K562 (cell line): ENCODE measurements at regions not wholly inside any gene's neighbourhood (a gene's known extent, or its start where the extent isn't known, plus 50 kb on each side); places are given as distances from the start of the nearest gene placed in this dataset.

ENCODE experiments used
- ATAC-seq: fragments of 200-7000 bp; cut with Tn5 transposase; 3 replicates; pipeline ENCODE4 v1.9.1; 2020; ENCODE audit warnings: moderate library complexity
- BruUV-seq: library from RNA; stranded (reverse); fragments of 400-500 nt; replicated peaks from 2 replicates; lab custom pipeline; 2021; lab: Mats Ljungman, UMichigan
- CTCF ChIA-PET: fragments of 300-600 bp; formaldehyde crosslinking; extraction: SDS; loops from one replicate; lab custom pipeline; 2021; ENCODE audit warnings: low intra/inter-chr PET ratio; lab: Yijun Ruan, JAX
- POLR2A ChIA-PET: fragments of 300-600, 350-650 bp; sonication (Branson Sonifier 250); formaldehyde crosslinking; extraction: SDS; loops from one replicate; lab custom pipeline; 2021; ENCODE audit warnings: antibody characterized with exemption, inconsistent platforms; lab: Yijun Ruan, JAX
- DNase-seq, 4 experiments: peaks; one replicate each; pipeline versions ENCODE4 v3.0.0 to v3.0.0-alpha.2; 2011 to 2018; ENCODE audit warnings: low spot score in 3 of 4, mixed read lengths in 3 of 4; ENCODE audit errors: extremely low read depth in 1 of 4
- FAIRE-seq: peaks from 2 replicates; lab custom pipeline; 2011; peaks lifted over from hg19 to GRCh38; lab: Jason Lieb, UNC
- H2AFZ ChIP-seq: 2 replicates; pipeline ENCODE4 v1.6.0; 2011; ENCODE audit warnings: low read depth, low read length, control low read depth, inconsistent platforms
- H3K27ac ChIP-seq: fragments of 200-600 bp; 3 replicates; pipeline ENCODE4 v1.8.0; 2011; ENCODE audit warnings: low read depth, mild to moderate bottlenecking, control low read depth, inconsistent platforms, low read length, moderate library complexity, mixed read lengths; ENCODE audit errors: extremely low read depth
- H3K27me3 ChIP-seq, 2 experiments: fragments of 300-600 bp in 1 of 2; 2 replicates in 1 of 2; 3 replicates in 1 of 2; pipeline versions ENCODE4 v1.6.0 to v1.8.0; 2011; ENCODE audit warnings: inconsistent platforms in 2 of 2, low read length in 2 of 2, mild to moderate bottlenecking in 1 of 2, mixed read lengths in 1 of 2, moderate library complexity in 1 of 2; ENCODE audit not compliant: control insufficient read depth in 2 of 2, insufficient read depth in 2 of 2
- H3K36me3 ChIP-seq: fragments of 300-600 bp; 3 replicates; pipeline ENCODE4 v1.8.0; 2011; ENCODE audit warnings: mild to moderate bottlenecking, low read length, inconsistent platforms; ENCODE audit not compliant: control insufficient read depth, insufficient read depth
- H3K4me1 ChIP-seq, 2 experiments: fragments of 200-600 bp in 1 of 2; replicated peaks in 1 of 2; 2 replicates in 1 of 2; 3 replicates in 1 of 2; pipeline versions ENCODE4 v1.5.1 to v1.8.0; 2011; ENCODE audit warnings: inconsistent platforms in 2 of 2, low read length in 2 of 2, mild to moderate bottlenecking in 1 of 2, mixed read lengths in 1 of 2, moderate library complexity in 1 of 2; ENCODE audit not compliant: control insufficient read depth in 2 of 2, insufficient read depth in 2 of 2
- H3K4me2 ChIP-seq: 2 replicates; pipeline ENCODE4 v1.6.1; 2011; ENCODE audit warnings: low read length, control low read depth, inconsistent platforms, mixed read lengths; ENCODE audit not compliant: insufficient read depth
- H3K4me3 ChIP-seq: fragments of 200-600 bp; sonication (generic), shearing (Covaris generic); 2 replicates; pipeline ENCODE4 v1.5.1; 2016; ENCODE audit warnings: control low read depth, inconsistent platforms
- H3K79me2 ChIP-seq: fragments of 200-600 bp; 3 replicates; pipeline ENCODE4 v1.8.0; 2011; ENCODE audit warnings: low read length, inconsistent platforms; ENCODE audit not compliant: control insufficient read depth, insufficient read depth
- H3K9ac ChIP-seq, 2 experiments: 2 replicates each; pipeline versions ENCODE4 v1.6.0 to v1.6.1; 2011; ENCODE audit warnings: low read depth in 2 of 2, low read length in 2 of 2, control low read depth in 1 of 2, inconsistent platforms in 1 of 2, mild to moderate bottlenecking in 1 of 2, mixed read lengths in 1 of 2; ENCODE audit not compliant: insufficient read depth in 1 of 2
- H3K9me1 ChIP-seq: one replicate; pipeline ENCODE4 v1.6.0; 2011; ENCODE audit warnings: inconsistent platforms, mild to moderate bottlenecking, low read length, moderate library complexity; ENCODE audit not compliant: control insufficient read depth, insufficient read depth
- H3K9me3 ChIP-seq: replicated peaks from 2 replicates; pipeline ENCODE4 v1.5.1; 2011; ENCODE audit warnings: low read depth, low read length, inconsistent platforms; ENCODE audit not compliant: control insufficient read depth, insufficient read depth
- H4K20me1 ChIP-seq: replicated peaks from 2 replicates; pipeline ENCODE4 v1.6.1; 2011; ENCODE audit warnings: low read length, inconsistent platforms, mixed read lengths; ENCODE audit not compliant: control insufficient read depth, insufficient read depth
- ETV5 ChIP-seq: sonication (generic); formaldehyde crosslinking; IDR thresholded peaks from 2 replicates; pipeline ENCODE4 v1.4.0; 2020; ENCODE audit warnings: low read depth, mild to moderate bottlenecking, missing genetic modification reagents
- FOXA1 ChIP-seq: fragments of 450-650 bp; IDR thresholded peaks from 2 replicates; pipeline ENCODE4 v1.6.1; 2016; ENCODE audit warnings: mild to moderate bottlenecking, borderline replicate concordance
- FOXJ2 ChIP-seq: fragments of 200-800 bp; sonication (Bioruptor generic); IDR thresholded peaks from 2 replicates; pipeline ENCODE4 v1.6.1; 2016; ENCODE audit warnings: missing genetic modification characterization, missing compliant biosample characterization
- GTF2E2 ChIP-seq: fragments of 200-800 bp; sonication (Bioruptor generic); IDR thresholded peaks from 2 replicates; pipeline ENCODE4 v1.6.1; 2016; ENCODE audit warnings: missing genetic modification characterization, missing compliant biosample characterization
- LARP7 ChIP-seq: fragments of 450-650 bp; IDR thresholded peaks from 2 replicates; pipeline ENCODE4 v1.6.1; 2016
- RCOR1 ChIP-seq, 2 experiments: IDR thresholded peaks; 2 replicates each; pipeline ENCODE4 v1.6.1; 2012; ENCODE audit warnings: low read depth in 2 of 2, low read length in 2 of 2, borderline replicate concordance in 1 of 2, improper control_type of control experiment in 1 of 2
- YBX1 ChIP-seq: fragments of 450-650 bp; IDR thresholded peaks from 2 replicates; pipeline ENCODE4 v1.7.1; 2016; ENCODE audit warnings: mild to moderate bottlenecking
- ZNF12 ChIP-seq: sonication (generic); formaldehyde crosslinking; IDR thresholded peaks from 2 replicates; pipeline ENCODE4 v1.4.0; 2020; ENCODE audit warnings: mild to moderate bottlenecking, missing genetic modification reagents
- ZNF140 ChIP-seq: fragments of 250-450 bp; sonication (Bioruptor Pico); IDR thresholded peaks from 2 replicates; pipeline ENCODE4 v1.8.0; 2021; ENCODE audit warnings: moderate library complexity, mild to moderate bottlenecking, inconsistent platforms
- ZNF146 ChIP-seq: IDR thresholded peaks from one replicate; pipeline ENCODE4 v1.6.1; 2018; ENCODE audit warnings: missing compliant biosample characterization; ENCODE audit not compliant: unreplicated experiment
- ZNF239 ChIP-seq: fragments of 250-450 bp; sonication (Bioruptor Pico); IDR thresholded peaks from 2 replicates; pipeline ENCODE4 v1.4.0; 2020; ENCODE audit warnings: mild to moderate bottlenecking
- ZNF431 ChIP-seq: sonication (generic); formaldehyde crosslinking; IDR thresholded peaks from 2 replicates; pipeline ENCODE4 v1.8.0; 2022; ENCODE audit warnings: mild to moderate bottlenecking, missing genetic modification reagents
- ZNF444 ChIP-seq: fragments of 250-450 bp; sonication (Bioruptor Pico); IDR thresholded peaks from 2 replicates; pipeline ENCODE4 v1.4.0; 2020; ENCODE audit warnings: mild to moderate bottlenecking, moderate library complexity
- WGBS: fragments of 100-300 bp; shearing (Covaris generic); methylation state at CpG from one replicate; pipeline ENCODE4 v1.1.6; 2016; ENCODE audit warnings: low coverage, mixed read lengths; ENCODE audit not compliant: insufficient coverage; ENCODE audit errors: missing lambda C conversion rate; 5-methylcytosine and 5-hydroxymethylcytosine counted together
- in situ Hi-C: fragments of 300-500 bp; cut with MboI; formaldehyde crosslinking; loops from 4 replicates; pipeline ENCODE4 v1.15.0; 2018; ENCODE audit warnings: inconsistent platforms, mixed read lengths
- intact Hi-C: fragments of 100-400 bp; cut with micrococcal nuclease; formaldehyde crosslinking; loops from 2 replicates; pipeline ENCODE4 v1.14.2; 2022
- TF ChIP-seq, protein P1 (sequence below): sonication (generic); formaldehyde crosslinking; IDR thresholded peaks from 2 replicates; pipeline ENCODE4 v1.8.0; 2022; ENCODE audit warnings: missing genetic modification reagents, mild to moderate bottlenecking, moderate library complexity, borderline replicate concordance
- TF ChIP-seq, protein P2 (sequence below), 2 experiments: fragments of 450-650 bp; IDR thresholded peaks; 2 replicates each; pipeline ENCODE4 v1.6.1; 2016
- TF ChIP-seq, protein P3 (sequence below): fragments of 250-450 bp; sonication (Bioruptor Pico); IDR thresholded peaks from 2 replicates; pipeline ENCODE4 v1.8.0; 2022; ENCODE audit warnings: moderate library complexity, mild to moderate bottlenecking, inconsistent platforms

DNA sequence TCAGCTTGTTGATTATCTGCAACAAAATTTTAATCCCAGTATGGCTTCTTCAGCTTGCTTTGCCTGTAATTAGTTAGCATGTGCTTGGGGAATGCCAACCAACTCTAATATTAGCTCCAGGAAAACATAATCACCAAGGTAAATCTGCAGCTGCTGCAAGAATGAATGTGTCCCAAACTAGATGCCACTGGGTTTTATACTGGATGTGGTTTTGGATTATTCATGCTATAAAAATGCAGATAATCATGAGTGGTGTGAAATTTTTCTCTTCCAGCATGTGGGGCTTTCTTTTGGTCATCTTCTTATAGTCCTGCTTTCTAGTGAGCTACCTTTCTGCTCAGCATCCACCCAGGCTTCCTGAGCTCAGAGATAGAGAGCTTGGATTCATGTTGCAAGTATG is 295.9 kb upstream of the CASK start (continued):
- no peak for TF ChIP-seq YBX1
- TF ChIP-seq, all 486 proteins: peak for 0

DNA sequence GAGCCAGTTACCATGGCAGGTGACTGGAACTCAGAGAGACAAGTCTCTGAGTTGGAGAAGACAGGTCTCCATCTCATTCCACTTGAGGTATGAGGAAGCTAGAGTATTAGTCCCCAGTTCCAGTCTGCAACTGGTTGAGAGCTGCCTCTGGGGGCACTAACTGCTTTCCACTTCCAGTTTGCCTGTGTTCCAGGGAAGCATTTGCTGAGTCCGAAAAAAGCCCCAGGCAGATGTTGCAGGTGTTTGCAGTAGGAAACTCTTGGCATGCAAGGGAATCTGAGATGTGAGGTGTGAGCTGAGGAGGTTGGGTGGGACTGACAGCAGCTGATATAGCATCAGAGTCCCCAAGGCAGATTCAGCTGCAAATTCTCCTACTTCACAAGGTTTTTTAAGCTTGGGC is 272.2 kb upstream of the CASK start:
- Histone ChIP-seq H3K4me2 (no peak overlapping the region), H3K4me3 (no peak overlapping the region), H3K79me2 (no peaks in the 10 kb centered on the region), H3K4me1 (no peaks in the 10 kb centered on the region), H3K9me1 (no peaks in the 10 kb centered on the region), H4K20me1 (no peaks in the 10 kb centered on the region), H3K27ac (no peak overlapping the region), H3K9me3 (no peaks in the 10 kb centered on the region), H2AFZ (no peak overlapping the region), H3K27me3 (no peaks in the 10 kb centered on the region), H3K36me3 (no peaks in the 10 kb centered on the region), H3K9ac (no peak overlapping the region)
- no TSS peak for BruUV-seq
- FAIRE-seq (no peak), DNase-seq (no peak), ATAC-seq (no peak)
- WGBS: 0% methylated on average over 1 of the region's 1 CpG
- ChIA-PET POLR2A (no interaction called here), CTCF (no interaction called here)
- intact Hi-C loops: no loop called here
- in situ Hi-C loops: no loop called here
- TF ChIP-seq RCOR1 (IDR thresholded peaks at IDR 0.05; ENCODE audit: borderline replicate concordance in 1 of 2, low read depth in 2 of 2, low read length in 2 of 2): no peak
- no peak for TF ChIP-seq ZNF146
- TF ChIP-seq ETV5 (CRISPR knock-in tag): no peak
- TF ChIP-seq, protein P1, sequence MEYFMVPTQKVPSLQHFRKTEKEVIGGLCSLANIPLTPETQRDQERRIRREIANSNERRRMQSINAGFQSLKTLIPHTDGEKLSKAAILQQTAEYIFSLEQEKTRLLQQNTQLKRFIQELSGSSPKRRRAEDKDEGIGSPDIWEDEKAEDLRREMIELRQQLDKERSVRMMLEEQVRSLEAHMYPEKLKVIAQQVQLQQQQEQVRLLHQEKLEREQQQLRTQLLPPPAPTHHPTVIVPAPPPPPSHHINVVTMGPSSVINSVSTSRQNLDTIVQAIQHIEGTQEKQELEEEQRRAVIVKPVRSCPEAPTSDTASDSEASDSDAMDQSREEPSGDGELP (CRISPR knock-in tag): no peak
- TF ChIP-seq, protein P2, sequence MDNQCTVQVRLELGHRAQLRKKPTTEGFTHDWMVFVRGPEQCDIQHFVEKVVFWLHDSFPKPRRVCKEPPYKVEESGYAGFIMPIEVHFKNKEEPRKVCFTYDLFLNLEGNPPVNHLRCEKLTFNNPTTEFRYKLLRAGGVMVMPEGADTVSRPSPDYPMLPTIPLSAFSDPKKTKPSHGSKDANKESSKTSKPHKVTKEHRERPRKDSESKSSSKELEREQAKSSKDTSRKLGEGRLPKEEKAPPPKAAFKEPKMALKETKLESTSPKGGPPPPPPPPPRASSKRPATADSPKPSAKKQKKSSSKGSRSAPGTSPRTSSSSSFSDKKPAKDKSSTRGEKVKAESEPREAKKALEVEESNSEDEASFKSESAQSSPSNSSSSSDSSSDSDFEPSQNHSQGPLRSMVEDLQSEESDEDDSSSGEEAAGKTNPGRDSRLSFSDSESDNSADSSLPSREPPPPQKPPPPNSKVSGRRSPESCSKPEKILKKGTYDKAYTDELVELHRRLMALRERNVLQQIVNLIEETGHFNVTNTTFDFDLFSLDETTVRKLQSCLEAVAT (IDR thresholded peaks at IDR 0.05): no peak
- TF ChIP-seq ZNF12 (CRISPR knock-in tag): no peak
- TF ChIP-seq ZNF431 (CRISPR knock-in tag): no peak
- TF ChIP-seq ZNF239 (CRISPR knock-in tag): no peak
- TF ChIP-seq ZNF444 (CRISPR knock-in tag): no peak
- no peak for TF ChIP-seq FOXA1
- TF ChIP-seq FOXJ2 (tag): no peak
- TF ChIP-seq ZNF140 (CRISPR knock-in tag): no peak
- TF ChIP-seq, protein P3, sequence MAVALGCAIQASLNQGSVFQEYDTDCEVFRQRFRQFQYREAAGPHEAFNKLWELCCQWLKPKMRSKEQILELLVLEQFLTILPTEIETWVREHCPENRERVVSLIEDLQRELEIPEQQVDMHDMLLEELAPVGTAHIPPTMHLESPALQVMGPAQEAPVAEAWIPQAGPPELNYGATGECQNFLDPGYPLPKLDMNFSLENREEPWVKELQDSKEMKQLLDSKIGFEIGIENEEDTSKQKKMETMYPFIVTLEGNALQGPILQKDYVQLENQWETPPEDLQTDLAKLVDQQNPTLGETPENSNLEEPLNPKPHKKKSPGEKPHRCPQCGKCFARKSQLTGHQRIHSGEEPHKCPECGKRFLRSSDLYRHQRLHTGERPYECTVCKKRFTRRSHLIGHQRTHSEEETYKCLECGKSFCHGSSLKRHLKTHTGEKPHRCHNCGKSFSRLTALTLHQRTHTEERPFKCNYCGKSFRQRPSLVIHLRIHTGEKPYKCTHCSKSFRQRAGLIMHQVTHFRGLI (CRISPR knock-in tag): no peak
- no peak for TF ChIP-seq GTF2E2 (tag)
- no peak for TF ChIP-seq LARP7
